Heart left ventricle (tissue), 16 donors: ENCODE measurements at regions not wholly inside any gene's neighbourhood (a gene's known extent, or its start where the extent isn't known, plus 50 kb on each side); places are given as distances from the start of the nearest gene placed in this dataset.

Source experiments
- ATAC-seq, 4 donors: fragments of 200-7000 bp; cut with Tn5 transposase; one replicate each; pipeline ENCODE4 v1.9.1; 2020 to 2022; ENCODE audit warnings: moderate library complexity in 4 of 4, mild to moderate bottlenecking in 3 of 4, moderate number of reproducible peaks in 1 of 4
- DNase-seq, 5 donors: peaks; one replicate each; pipeline ENCODE4 v3.0.0-alpha.2; 2020
- H3K27ac ChIP-seq, 12 donors: fragments of 200-600 bp; sonication (generic) in 4 of 12; one replicate each; pipeline versions ENCODE4 v1.5.0 to v1.8.0; 2016 to 2022; ENCODE audit warnings: mild to moderate bottlenecking in 2 of 12
- H3K27me3 ChIP-seq, 9 donors: fragments of 200-600 bp; sonication (generic) in 2 of 9; one replicate each; pipeline versions ENCODE4 v1.5.1 to v1.8.0; 2016 to 2022; ENCODE audit warnings: mild to moderate bottlenecking in 3 of 9
- H3K36me3 ChIP-seq, 9 donors: fragments of 200-600 bp; sonication (generic) in 2 of 9; one replicate each; pipeline versions ENCODE4 v1.5.0 to v1.8.0; 2018 to 2022; ENCODE audit warnings: mild to moderate bottlenecking in 2 of 9
- H3K4me1 ChIP-seq, 12 donors: fragments of 200-600 bp; sonication (generic) in 4 of 12; one replicate each; pipeline versions ENCODE4 v1.5.0 to v1.8.0; 2016 to 2022; ENCODE audit warnings: mild to moderate bottlenecking in 3 of 12
- H3K4me3 ChIP-seq, 12 donors: fragments of 200-600 bp; sonication (generic) in 4 of 12; one replicate each; pipeline versions ENCODE4 v1.5.0 to v1.8.0; 2017 to 2022; ENCODE audit warnings: mild to moderate bottlenecking in 9 of 12, moderate library complexity in 4 of 12
- H3K9me3 ChIP-seq, 12 donors: fragments of 200-600 bp; sonication (generic) in 4 of 12; one replicate each; pipeline versions ENCODE4 v1.5.0 to v1.8.0; 2016 to 2022; ENCODE audit warnings: mild to moderate bottlenecking in 1 of 12
- POLR2A ChIP-seq, 2 donors: fragments of 450-650 bp; IDR thresholded peaks; one replicate each; pipeline ENCODE4 v1.6.1; 2017; ENCODE audit warnings: antibody characterized with exemption in 2 of 2, mild to moderate bottlenecking in 2 of 2, moderate library complexity in 2 of 2
- WGBS, 4 donors: extraction: QIAGEN DNeasy Blood & Tissue Kit in 2 of 4; methylation state at CpG; one replicate each; pipeline versions ENCODE4 v1.1.5 to v1.1.7; 2013 to 2018; 5-methylcytosine and 5-hydroxymethylcytosine counted together
- intact Hi-C, 10 donors: fragments of 100-400 bp; cut with DNase I; formaldehyde crosslinking; loops; one replicate each; pipeline versions ENCODE4 v1.11.1 to v1.14.2; 2022
- TF ChIP-seq, protein P1 (sequence below), 12 donors: fragments of 200-600 bp; sonication (generic) in 4 of 12; IDR thresholded peaks; one replicate each; pipeline versions ENCODE4 v1.5.0 to v1.8.0; 2018 to 2022; ENCODE audit warnings: antibody characterized with exemption in 12 of 12, mild to moderate bottlenecking in 5 of 12
- donor health status: ischemic (EF 13 %, LVEDD 7.1; RV severe dilation, severe dysfunction).
- donor health status: healthy with polysubstance abuse.
- donor health status: DM: no; HTN: yes; CAD: no.
- donor health status: DM: no; HTN: no; CAD: no.
- donor health status: ischemic (EF 25% LVEDD 6.9; RV normal size, moderate dysfunction).
- donor health status: ischemic (EF 25% LVEDD 5.7; RV mildly dilated, moderate dysfunction).
- donor health status: healthy.
- donor health status: DM: yes; HTN: yes; CAD: no.
- donor health status: ischemic (EF 35%, LVEDD 5.7; RV mildly dilated, moderate dysfunction).
- donor health status: nonischemic (EF 11% LVEDD 7.7; RV severe dilation, severe dysfunction).
- donor health status: DM: yes; HTN: yes; CAD: no.
- donor health status: PGD.
- donor health status: ischemic (EF 29% LVEDD 5.4; RV normal size, mild dysfunction).
- donor health status: nonischemic (EF 23%, LVEDD 6.1; RV moderate dilation, normal function).

DNA sequence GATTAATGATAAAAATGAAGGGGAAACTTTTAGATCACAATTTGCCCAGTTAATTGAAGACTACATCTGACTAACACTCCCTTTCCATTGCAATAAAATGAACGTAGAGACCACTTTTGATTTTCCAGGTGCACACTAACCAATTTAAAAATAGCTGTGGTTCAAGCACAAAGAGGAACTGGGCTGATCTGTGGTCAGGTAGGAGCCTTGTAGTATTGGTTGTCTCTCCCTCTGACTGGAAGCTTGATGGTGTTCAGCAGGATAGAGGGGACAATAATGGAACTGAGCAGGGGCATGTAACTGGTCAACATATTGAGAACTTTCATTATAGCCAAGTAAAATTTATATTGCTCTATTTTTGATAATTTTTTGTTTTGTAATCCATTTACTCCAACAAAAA is 886.8 kb upstream of the SEMA6A start:
- 59 to 82% (median 80%) methylated on average over 1 of the region's 1 CpG for WGBS, 4 donors
- no peaks in the 10 kb centered on the region for H3K27me3 ChIP-seq
- no peaks in the 10 kb centered on the region for H3K9me3 ChIP-seq
- H3K4me3 ChIP-seq, result no peak overlapping the region
- DNase-seq (no peak), ATAC-seq (no peak)
- TF ChIP-seq, protein P1, sequence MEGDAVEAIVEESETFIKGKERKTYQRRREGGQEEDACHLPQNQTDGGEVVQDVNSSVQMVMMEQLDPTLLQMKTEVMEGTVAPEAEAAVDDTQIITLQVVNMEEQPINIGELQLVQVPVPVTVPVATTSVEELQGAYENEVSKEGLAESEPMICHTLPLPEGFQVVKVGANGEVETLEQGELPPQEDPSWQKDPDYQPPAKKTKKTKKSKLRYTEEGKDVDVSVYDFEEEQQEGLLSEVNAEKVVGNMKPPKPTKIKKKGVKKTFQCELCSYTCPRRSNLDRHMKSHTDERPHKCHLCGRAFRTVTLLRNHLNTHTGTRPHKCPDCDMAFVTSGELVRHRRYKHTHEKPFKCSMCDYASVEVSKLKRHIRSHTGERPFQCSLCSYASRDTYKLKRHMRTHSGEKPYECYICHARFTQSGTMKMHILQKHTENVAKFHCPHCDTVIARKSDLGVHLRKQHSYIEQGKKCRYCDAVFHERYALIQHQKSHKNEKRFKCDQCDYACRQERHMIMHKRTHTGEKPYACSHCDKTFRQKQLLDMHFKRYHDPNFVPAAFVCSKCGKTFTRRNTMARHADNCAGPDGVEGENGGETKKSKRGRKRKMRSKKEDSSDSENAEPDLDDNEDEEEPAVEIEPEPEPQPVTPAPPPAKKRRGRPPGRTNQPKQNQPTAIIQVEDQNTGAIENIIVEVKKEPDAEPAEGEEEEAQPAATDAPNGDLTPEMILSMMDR (IDR thresholded peaks at IDR 0.05), result no peak
- H3K27ac ChIP-seq, result no peak overlapping the region
- intact Hi-C loops, result loop anchor here in 1 of 10 donors (10.0 kb wide), 1 partner anchor 853 kb away; no protein-coding TSS in a partner anchor
- H3K4me1 ChIP-seq, result peaks cover 0 to 8% (median 0%) of the 10 kb centered on the region in 12 donors
- no peaks in the 10 kb centered on the region for H3K36me3 ChIP-seq

DNA sequence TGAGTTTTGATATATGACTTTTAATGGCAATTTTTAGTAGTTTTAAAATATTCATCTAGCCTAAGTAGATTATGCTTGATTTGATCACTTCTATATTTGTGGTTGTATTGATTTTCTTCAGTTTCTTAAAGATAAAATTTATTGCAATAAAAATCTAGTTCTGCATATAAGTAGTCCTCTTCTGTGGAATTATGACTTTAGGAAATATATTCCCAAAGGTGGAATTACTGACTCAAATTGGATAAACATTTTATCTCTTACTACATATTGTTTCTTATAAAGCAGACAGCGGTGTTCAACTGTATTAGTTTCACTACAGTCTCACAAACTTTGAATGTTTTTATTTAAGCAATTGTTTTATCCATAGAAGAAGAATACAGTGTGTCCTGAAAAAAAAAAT is 883.0 kb upstream of the SEMA6A start:
- no peak overlapping the region for H3K27ac ChIP-seq
- no peaks in the 10 kb centered on the region for H3K9me3 ChIP-seq
- H3K4me1 ChIP-seq, result peaks cover 0 to 10% (median 0%) of the 10 kb centered on the region in 12 donors
- H3K36me3 ChIP-seq, result no peaks in the 10 kb centered on the region
- DNase-seq (no peak), ATAC-seq (no peak)
- H3K27me3 ChIP-seq, result peaks cover 0 to 3% (median 0%) of the 10 kb centered on the region in 9 donors
- WGBS, 4 donors, result 89 to 94% (median 91%) methylated on average over 1 of the region's 1 CpG
- intact Hi-C loops, result loop anchor here in 6 of 10 donors (5.0 to 10.0 kb wide), 2 partner anchors 1335 to 1337 kb away; no protein-coding TSS in a partner anchor
- H3K4me3 ChIP-seq, result no peak overlapping the region
- TF ChIP-seq POLR2A (IDR thresholded peaks at IDR 0.05), result no peak
- TF ChIP-seq, protein P1 (IDR thresholded peaks at IDR 0.05), result no peak

- Histone ChIP-seq H3K36me3 (no peaks in the 10 kb centered on the region), H3K27ac (no peak overlapping the region), H3K9me3 (no peaks in the 10 kb centered on the region), H3K27me3 (peaks cover 0 to 3% (median 0%) of the 10 kb centered on the region in 9 donors), H3K4me1 (peaks cover 0 to 10% (median 0%) of the 10 kb centered on the region in 12 donors), H3K4me3 (no peak overlapping the region)
- DNase-seq, result no peak
- intact Hi-C loops, result loop anchor here in 6 of 10 donors (5.0 to 10.0 kb wide), 2 partner anchors 1335 to 1338 kb away; no protein-coding TSS in a partner anchor
- no peak for TF ChIP-seq POLR2A (IDR thresholded peaks at IDR 0.05)
- TF ChIP-seq, protein P1 (IDR thresholded peaks at IDR 0.05), result no peak
- no peak for ATAC-seq
- WGBS, 4 donors, result 44 to 53% (median 47%) methylated on average over 4 of the region's 4 CpGs
These were observed 882.3 kb upstream of the SEMA6A start for GRCh38 chr5:117456866-117457470.

DNA sequence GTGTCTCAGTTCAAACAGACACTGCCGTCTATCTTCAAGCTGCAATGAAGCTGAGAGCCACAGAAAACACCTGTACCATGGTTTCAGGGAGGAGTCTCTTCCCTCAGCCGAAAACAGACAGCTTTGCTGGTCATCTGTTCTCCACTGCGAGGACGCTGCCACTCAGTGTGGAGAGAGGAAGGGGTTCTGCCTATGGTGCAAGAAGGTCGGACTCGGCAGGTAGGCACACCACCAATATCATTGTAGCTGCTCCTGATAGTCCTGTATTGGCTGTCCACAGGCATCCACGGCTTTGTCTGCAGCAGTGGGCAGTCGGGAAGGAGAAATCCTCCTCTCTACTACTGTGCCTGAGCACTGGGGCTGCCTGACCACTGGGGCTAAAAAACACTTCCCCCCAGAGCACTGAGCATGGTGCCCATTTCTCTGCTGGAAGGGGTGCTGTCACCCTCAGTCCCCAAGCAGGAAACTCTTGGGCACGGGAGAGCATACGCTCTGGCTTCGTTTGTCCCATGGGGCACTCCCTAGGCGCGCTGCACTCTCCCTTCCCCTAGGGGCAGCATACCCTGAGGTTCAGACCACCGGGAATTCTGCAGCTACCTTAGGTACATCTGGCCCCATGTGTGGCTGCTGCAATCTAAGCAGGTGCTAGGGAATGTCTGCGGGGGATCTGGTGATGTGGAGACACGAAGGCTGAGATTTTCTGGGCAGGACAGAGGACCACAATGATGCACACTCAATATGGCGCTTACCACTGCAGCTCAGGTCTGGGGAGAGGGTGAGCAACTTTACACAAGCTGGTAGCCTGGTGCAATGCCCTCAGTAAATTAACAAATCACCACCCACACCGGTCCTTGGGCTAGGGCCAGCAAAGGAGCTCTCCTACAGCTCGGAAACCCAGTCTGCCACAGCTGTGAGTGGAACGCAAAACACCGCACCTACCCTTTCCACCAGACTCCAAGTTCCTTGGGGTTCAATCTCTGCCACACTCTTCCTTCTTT is 880.9 kb upstream of the SEMA6A start:
- Histone ChIP-seq H3K9me3 (no peaks in the 10 kb centered on the region), H3K27ac (no peak overlapping the region), H3K4me3 (peak overlapping the region in 4 of 12 donors; percentile 7 to 30 (median 20)), H3K36me3 (no peaks in the 10 kb centered on the region), H3K27me3 (peaks cover 0 to 3% (median 0%) of the 10 kb centered on the region in 9 donors), H3K4me1 (peaks cover 0 to 10% (median 0%) of the 10 kb centered on the region in 12 donors)
- WGBS, 4 donors, result 48 to 65% (median 55%) methylated on average over 11 to 21 of the region's 21 CpGs
- TF ChIP-seq, protein P1 (IDR thresholded peaks at IDR 0.05), result peak in 1 of 12 donors; percentile 5
- TF ChIP-seq POLR2A (IDR thresholded peaks at IDR 0.05), result no peak
- DNase-seq, result peak in 1 of 5 donors; percentile 38
- intact Hi-C loops, result loop anchor here in 8 of 10 donors (2.0 to 10.0 kb wide), 3 partner anchors 1337 to 1339 kb away; no protein-coding TSS in a partner anchor
- peak in 2 of 4 donors; percentile 20 to 46 for ATAC-seq
